NCI-H524 (cell line): ENCODE measurements at regions not wholly inside any gene's neighbourhood (a gene's known extent, or its start where the extent isn't known, plus 50 kb on each side); places are given as distances from the start of the nearest gene placed in this dataset.
"Not testable (repeated sequence)": the region's sequence is repeated elsewhere in the genome, so short reads cannot be mapped to it uniquely, and the experiment has no call there.

Experiments used
- DNase-seq, 2 experiments: peaks; one replicate each; lab custom pipeline; 2025; lab: John Stamatoyannopoulos, UW

DNA sequence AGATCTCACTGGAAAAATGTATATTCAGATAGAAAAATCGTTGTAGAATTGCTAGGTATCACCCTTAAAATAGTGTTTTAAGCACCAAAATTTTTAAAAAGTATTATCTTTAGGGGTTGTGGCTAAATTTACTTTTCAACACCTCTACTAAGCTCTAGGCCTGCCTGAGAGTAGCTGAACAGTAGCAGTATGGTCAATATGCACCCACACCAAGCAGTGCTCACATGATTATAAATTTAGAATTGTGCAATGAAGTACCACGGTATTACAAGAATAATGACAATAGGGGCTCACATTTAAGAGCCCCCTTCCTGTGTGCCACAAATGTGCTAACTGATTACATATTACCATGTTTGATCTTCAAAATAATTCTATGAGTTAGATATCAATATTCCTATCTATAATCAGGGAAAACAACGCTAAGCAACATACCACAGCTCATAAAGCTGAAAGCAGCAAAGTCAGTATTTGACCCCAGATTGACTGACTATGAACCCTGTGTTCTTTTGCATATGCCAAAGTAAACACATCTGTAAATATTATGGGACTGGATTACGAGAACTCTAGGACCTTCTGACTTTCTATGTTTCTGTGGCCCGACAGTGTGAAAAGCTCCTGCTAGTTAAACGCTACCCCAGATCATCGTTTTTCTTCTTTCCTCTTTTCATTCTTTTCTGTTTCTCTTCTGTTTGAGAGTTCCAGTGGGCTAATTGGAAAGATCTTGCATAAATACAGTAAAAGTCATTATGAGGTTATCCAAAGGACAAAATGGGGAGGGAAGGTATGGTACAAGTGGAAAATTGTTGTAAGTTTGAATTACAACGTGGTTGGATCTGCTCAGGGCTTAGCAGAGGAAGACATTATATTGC, 201.1 kb upstream of the C1orf87 start:
- no peak for DNase-seq

DNA sequence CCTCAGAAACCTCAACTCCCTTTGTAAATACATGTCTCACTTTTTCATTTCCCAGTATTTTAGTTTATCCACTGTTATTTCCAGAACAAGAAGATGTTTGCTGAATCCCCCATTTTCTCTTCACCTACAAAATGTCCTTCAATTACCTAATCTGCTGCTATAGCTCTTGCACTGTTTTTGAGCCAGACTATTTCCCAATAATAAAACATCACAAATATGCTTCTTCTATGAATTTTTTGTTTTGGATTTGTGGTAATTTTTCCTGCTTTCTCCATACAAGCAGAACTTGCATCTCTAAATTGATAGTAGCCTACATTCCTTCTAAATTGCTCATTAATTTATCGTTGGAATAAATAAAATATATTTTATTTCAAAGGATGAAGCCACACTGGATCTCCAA, 199.6 kb upstream of the C1orf87 start:
- no peak for DNase-seq

DNA sequence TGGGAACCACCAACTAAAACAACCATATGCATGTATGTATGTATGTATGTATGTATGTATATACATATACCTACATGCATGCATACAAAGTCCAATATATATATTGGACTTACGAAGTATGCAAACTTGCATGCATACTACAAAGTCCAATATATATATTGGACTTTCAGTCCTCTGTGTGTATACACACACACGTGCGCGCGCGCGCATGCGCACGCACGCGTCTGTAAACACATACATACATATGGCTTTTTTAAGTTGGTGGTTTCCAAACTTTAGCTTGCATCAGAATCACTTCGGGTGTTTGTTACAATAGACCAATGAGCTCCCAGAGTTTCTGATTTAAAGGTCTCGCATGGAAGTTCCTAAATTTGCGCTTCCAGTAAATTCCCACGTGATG, 197.5 kb upstream of the C1orf87 start:
- DNase-seq, result no peak

DNA sequence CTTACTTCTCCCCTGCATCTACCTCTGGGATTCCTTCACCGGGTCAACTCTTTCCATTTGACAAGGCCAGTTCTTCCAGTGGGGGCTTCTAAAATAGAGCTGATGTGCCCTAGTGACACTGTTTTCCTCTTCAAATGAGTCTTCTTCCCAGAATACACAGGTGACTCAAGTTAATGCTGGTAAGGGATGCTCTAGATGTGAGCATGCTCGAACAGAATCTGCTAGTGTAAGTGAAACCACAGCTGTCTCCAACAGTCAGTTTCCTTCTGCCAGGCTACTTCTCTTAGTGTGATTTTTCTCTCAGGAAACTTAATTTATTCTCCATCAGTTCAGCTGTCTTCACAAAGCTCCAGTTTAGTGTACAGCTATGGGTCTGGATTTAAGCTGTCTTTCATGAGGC, 194.9 kb upstream of the C1orf87 start:
- DNase-seq, result no peak

DNA sequence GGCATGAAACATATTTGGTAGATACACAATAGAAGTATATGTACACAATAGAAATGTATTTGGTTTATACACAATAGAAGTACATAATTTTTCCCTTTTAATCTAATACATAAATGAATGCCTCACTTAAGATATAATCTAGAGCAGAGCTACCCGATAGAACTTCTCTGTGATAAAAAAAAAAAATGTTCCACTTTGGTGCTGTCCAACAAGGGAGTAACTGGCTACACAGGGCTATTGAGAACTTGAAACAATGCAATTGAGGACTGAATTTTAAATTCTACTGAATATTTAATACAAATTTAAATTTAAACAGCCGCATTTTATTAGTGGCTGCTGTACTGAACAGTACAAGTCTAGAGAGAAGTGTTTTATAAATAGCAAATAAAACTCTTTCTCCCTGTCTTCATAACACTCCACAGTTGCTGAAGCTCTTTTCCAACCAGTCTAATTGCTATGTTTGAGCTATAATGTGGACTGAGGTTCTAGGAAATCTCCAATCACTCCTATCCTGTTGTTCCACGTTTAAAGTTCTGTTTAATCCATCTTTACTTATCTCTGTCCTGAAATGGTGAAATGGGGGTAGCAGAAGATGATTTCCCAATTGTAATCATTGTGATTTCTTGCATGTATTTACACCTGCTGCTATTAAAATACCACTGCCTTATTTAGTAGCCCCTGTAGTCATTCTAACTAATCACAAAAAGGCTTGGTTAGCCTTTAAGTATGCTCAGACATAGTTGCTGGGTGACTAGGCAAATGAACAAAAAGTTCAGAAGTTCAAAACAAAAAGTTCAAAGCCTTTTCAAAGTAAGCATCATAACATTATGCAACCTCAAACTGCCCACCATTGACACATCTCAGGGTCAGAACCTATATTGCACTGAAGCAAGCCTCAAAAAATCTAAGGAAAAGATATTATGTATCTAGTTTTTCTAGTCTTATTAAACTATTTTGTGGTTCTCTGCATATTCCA, 192.3 kb upstream of the C1orf87 start:
- DNase-seq, result no peak

DNA sequence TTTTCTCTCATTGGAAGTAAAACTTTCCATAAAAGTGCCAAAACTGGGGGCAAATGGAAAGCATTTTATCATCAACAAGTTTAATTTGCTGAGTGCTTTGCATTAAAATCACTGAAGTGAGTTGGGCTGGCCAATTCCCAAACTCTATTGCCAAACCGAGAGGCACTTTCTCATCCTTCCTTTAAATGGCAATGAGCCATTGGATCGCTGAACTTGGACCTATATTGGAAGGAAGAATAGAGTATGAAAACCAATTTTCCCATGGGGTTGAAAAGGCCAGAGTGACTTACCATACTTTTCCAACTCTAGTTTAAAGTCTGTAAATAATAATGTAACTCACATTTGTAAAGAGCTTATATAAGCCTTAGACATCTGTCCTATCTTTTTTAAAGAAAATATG, 189.1 kb upstream of the C1orf87 start:
- DNase-seq, result no peak

DNA sequence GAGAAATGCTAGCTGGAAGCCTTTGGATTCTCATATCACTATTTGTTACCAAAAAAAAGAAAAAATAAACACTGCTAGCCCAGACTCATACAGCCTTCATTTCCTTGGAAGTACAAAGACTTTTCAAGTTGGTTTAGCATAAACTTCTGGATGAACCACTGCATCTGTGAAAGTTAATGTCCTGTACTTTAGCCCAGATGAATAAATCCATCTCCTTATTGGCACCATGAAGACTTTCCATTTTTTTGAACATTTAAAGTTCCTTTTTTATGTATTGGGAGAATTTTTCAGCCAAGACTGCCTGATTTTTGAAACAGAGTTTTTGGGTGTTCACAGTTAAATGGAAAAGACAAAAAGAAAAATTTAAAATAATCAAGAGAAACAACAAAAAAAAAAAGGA, 184.0 kb upstream of the C1orf87 start:
- no peak for DNase-seq

DNA sequence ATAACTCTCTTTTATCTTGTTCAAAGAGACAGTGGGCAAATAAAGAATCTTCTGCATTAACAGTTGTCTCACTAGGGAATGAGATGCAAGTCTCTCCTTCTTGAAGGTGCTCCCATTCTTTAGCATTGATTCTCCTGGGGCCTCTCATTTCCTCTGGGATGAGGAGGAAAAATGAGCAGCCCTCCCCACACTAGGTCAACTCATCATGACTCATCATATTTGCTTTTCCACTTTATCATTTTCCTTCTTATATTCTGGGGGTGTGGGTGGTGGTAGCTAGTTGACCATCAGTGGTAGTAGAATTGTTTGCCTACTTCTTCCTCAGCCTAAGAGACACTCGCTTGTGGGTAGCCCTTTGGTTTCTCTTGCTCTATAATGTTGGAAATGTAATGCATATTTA, 182.0 kb upstream of the C1orf87 start:
- DNase-seq, result no peak

DNA sequence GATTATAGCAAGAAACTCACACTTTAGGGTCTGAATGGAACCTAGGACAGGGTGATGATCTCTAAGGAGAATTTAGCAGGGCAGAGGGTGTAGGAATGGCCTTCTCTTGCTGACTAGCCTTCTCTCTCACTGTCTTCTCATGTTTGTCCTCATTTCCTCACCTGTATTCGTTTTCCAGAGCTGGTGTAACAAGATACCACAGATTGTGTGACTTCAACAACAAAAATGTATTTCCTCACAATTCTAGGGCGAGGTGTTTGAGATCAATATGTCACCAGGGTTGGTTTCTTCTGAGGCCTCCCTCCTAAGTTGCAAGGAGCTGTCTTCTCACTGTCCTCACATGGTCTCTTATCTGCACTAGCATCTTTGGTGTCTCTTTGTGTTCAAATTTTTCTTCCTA, 177.9 kb upstream of the C1orf87 start:
- DNase-seq, result no peak

DNA sequence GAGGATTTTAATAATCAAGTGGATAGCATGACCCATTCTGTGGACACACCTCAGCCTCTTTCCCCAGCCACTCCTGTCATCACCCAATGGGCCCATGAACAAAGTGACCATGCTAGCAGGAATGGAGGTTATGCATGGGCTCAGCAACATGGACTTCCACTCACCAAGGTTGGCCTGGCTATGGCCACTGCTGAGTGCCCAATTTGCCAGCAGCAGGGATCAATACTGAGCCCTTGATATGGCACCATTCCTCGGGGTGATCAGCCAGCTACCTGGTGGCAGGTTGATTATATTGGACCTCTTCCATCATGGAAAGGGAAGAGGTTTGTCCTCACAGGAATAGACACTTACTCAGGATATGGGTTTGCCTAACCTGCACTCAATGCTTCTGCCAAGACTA, 173.9 kb upstream of the C1orf87 start:
- DNase-seq, result not testable (repeated sequence)

DNA sequence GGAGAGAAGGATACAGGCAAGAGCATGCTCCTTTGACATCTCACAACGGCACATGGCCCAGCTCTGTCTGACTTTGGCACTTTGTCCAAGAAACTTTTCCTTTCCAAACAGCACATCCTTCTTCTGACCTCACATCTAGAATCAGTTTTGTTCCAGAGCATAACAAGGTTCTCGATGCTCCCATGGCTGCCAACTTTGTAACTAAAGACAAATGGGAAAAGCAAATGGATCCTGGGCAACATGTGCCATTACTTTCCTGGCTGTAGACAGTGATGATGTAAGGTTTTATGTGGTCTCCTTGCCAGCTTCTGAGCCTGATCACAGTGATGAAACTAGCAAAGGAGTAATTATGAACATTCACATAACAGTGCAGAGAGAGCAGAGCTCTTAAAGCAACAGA, 171.8 kb upstream of the C1orf87 start:
- no peak for DNase-seq

DNA sequence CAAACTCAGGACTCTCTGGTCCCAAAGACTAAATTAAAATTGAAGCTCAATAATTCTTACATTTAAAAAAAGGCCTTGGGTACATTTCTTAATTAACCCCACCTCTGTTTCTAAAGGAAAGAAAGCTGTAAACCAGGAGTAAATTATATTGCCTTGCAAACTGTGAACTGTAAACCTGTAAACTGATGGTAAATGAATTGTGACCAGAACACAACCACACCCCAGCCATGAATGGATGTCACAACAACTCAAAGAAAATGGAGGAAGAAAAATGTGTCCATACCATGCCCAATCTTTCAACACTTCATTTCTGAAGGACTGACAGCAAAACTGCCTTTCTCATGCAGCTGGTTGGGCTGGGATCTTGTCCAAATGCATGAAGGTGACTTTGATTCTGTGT, 171.3 kb upstream of the C1orf87 start:
- no peak for DNase-seq

DNA sequence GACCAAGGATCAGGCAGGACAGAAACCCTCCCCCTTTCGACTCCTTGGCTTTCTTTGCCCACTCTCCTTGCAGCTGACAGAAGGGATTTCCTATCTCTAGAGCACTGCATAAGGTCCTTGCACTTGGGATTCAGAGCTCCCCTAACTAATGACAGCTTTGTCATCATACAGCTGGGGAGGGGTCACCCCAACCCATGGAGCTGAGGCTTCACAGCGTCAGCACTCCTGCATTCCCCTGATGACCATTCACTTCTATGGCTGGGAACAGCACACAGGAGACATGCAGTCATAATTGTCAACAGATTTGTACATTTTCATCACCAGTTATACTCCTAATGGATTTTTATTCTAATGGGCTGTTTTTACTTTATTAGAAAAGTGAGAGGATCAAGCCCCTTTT, 161.7 kb upstream of the C1orf87 start:
- peak in 1 of 2 experiments; percentile 30 for DNase-seq

DNA sequence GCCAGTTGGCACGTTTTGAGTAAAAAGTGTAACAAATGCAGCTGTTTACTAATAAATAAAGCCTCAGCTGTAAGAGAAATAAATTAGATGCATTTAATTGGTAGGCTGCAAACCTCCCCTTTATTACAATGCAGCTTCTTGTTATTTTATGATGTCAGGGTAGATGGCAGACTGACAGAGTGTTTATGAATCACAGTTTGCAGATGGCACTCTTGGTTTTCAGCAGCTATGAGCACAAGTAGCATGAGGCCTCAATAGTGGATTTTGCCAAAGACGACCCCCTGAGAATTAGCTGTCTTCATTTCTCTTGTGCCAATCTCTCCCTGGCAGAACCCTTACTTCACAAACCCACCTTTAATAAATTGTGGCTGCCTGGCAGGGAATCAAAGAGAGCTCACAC, 161.2 kb upstream of the C1orf87 start:
- DNase-seq, result peak in 1 of 2 experiments; percentile 30

DNA sequence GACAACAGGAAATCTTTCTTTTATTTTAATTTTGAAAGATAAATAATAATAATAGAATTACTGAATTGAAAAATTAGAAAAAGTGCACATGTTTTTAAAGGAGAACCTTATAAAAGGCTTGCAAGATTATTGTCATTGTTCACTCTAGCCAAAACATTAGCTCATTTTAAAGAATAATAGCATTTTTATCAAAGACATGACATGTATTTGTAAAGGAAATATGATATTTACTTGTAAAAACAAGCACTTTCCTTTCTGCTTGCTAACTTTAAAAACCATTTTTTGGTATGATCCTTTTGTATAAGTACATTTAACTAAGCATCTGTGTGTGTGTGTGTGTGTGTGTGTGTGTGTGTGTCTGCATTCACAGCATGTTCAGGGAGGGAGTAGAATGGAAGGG, 156.3 kb upstream of the C1orf87 start:
- DNase-seq, result no peak

DNA sequence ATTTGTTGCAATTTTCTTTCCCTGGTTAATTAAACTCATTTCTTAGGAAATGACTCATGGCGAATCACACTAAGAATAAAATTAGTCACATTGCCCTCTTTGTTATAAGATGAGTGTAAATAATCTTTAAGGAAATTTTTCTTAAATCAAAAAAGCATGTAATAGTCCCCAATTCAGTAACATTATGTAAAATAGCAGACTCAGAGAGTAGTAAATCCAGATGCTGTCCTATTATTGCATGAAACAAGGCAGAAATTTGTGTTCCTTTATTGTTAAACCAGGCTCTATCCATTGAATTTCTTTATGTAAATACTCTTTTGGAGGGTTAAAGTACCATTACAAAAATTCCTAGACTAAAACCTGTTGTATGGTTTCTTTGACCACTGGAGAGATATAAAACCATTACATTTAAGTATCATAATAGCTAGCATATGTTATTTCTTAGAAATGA, 154.5 kb upstream of the C1orf87 start:
- DNase-seq, result peak in 1 of 2 experiments; percentile 67

DNA sequence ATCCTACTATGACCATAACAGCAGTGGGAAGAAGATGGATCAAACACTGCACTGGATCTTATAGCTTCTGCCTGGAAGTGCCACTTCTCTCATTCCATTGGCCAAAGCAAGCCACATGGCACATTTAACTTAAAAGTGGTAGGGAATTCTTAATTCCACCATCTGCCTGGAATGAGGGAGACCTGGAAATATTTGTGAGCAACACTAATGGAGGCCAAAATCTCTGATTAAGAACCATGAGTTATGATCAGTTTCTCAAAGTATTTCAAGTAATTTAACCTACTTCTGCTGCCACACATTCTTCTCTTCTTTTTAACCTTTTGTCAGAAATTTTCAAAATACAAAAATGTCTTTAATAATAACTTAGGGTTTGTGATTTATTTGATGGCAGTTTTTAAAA, 154.0 kb upstream of the C1orf87 start:
- peak in 1 of 2 experiments; percentile 31 for DNase-seq

DNA sequence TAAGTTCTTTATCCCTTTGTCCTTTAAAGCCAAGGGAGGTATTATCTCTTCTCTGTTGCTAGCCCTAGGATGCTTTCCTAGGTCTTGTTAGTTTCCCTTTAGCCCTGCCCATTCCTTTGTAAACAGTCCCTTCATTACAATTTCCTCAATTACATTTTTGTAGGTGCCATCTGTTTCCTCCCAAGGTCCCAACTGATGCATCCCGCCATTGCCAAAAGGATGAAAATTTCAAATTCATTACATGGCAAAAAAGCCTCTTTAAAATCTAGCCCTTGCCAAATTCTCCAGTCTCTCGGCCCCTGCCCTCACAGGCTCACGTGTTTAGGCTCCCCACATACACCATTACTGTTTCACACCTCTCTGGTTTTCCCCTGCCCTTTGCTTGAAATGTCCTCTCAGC, 151.9 kb upstream of the C1orf87 start:
- no peak for DNase-seq

DNA sequence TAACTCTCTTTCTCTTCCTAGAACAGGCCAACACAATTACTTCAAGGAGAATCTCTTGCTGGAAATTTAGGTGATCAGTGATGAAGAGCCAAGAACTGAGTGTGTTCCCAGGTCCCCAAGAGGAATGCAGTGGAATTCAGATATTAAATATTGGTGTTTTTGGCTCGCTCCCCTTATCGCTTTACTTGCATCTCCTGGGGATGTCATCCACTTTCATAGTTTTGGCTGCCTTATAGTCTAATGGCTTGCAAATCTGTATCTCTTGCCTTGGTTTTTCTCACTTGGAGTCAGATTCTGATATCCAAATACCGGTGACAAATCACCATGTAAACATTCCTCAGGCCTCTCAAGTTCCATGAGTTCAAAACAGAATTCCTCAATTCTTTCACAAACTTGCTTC, 151.0 kb upstream of the C1orf87 start:
- DNase-seq, result no peak

DNA sequence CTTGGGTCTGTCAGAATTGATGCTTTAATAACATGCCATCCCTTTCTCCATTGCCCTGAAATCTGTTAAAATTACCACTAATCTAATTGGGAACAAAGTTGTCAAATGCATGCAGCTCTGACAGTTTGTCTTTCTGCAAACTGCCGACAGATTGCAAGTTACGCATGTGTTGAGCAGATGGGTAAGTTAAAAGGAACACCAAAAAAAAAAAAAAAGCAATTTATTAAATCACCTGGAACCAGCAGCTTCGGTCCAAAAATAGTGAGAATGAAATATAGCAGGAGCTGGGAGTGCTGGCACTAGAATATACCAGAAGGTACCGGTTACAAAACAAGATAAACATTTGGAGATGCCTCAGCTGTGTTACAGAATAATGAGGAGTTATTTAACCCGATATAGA, 149.6 kb upstream of the C1orf87 start:
- peak in 1 of 2 experiments; percentile 43 for DNase-seq

DNA sequence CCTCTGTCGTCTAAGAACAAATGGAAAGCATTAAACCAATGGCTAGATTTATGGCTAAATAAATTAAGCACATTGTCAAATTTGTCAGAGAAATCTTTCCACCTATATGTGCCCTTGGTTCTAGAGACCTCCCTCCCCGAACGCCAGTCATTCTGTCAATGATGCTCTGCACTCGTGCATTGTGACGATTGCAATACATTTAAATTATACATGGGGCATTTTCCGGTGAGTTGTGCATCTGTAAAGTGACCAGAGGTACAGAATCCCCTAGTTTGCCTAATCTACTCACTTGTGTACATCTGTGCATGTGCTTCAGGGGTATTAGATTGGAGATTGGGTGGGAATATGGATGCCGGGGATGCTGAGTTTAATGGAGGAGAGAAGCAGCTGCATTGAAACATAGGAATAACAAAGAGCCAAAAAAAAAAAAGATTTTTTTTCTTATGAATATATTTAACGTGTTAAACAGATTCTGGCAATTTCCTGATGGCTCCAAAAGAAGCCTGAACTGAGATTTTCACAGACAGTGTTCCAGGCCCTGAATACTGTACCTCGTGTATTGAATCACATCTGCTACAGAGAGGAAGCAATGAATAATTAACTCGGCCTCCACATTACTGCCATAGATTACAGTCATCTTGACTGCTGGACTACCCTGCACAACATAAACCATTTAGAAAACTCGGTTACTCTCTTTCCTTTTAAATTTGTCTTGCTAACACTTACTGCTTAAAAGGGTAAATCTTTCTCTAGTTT, 149.0 kb upstream of the C1orf87 start:
- peak; percentile 30 to 71 for DNase-seq

DNA sequence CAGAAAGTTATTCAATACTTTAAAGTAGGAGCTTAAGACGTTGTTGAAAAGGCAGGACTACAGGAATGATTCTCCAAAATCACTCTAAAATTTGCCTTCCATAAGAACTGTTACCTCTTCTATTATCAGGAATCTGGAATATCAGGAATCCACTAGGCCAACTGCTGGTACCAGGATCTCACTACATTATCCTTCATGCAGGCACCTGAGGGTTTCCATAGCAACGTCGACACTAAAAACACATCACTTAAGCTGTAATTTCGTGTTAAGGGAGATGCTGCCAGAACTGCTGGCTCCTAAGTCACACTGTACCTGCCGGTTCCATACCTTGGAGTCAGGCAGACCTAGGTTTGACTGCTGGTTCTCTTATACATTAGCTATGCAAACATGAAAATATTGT, 139.7 kb upstream of the C1orf87 start:
- DNase-seq, result peak in 1 of 2 experiments; percentile 13
